ENCODE measurements at regions not wholly inside any gene's neighbourhood (a gene's known extent, or its start where the extent isn't known, plus 50 kb on each side); places are given as distances from the start of the nearest gene placed in this dataset.

GRCh38 chr2:118301248-118301647, 213.0 kb downstream of the INSIG2 start:
- DNase-seq = no peak
- Histone ChIP-seq H3K27me3 (no peaks in the 10 kb centered on the region), H3K4me1 (no peaks in the 10 kb centered on the region), H3K4me3 (no peak overlapping the region), H3K27ac (no peak overlapping the region), H3K36me3 (no peaks in the 10 kb centered on the region), H3K9me3 (replicated peaks) (no peaks in the 10 kb centered on the region)

GRCh38 chr2:118300832-118301231, 212.6 kb downstream of the INSIG2 start:
- H3K9me3 ChIP-seq (replicated peaks) = no peaks in the 10 kb centered on the region
- H3K4me1 ChIP-seq = no peaks in the 10 kb centered on the region

GRCh38 chr2:118296663-118297062, 208.4 kb downstream of the INSIG2 start:
- DNase-seq = no peak
- Histone ChIP-seq H3K27me3 (no peaks in the 10 kb centered on the region), H3K36me3 (no peaks in the 10 kb centered on the region), H3K4me1 (no peaks in the 10 kb centered on the region), H3K27ac (no peak overlapping the region), H3K4me3 (no peak overlapping the region), H3K9me3 (replicated peaks) (no peaks in the 10 kb centered on the region)

More at GRCh38 chr2:118300832-118301231, 212.6 kb downstream of the INSIG2 start:
- DNase-seq = no peak
- Histone ChIP-seq H3K36me3 (no peaks in the 10 kb centered on the region), H3K27ac (no peak overlapping the region), H3K4me3 (no peak overlapping the region), H3K27me3 (no peaks in the 10 kb centered on the region)

- H3K27me3 ChIP-seq = no peaks in the 10 kb centered on the region
- no peak overlapping the region for H3K27ac ChIP-seq
- DNase-seq = no peak
- H3K36me3 ChIP-seq = no peaks in the 10 kb centered on the region
- no peak overlapping the region for H3K4me3 ChIP-seq
- no peaks in the 10 kb centered on the region for H3K9me3 ChIP-seq (replicated peaks)
- H3K4me1 ChIP-seq = no peaks in the 10 kb centered on the region
These were observed 207.5 kb downstream of the INSIG2 start for GRCh38 chr2:118295592-118296390.

- H3K9me3 ChIP-seq (replicated peaks) = no peaks in the 10 kb centered on the region
- no peaks in the 10 kb centered on the region for H3K36me3 ChIP-seq
- H3K27me3 ChIP-seq = no peaks in the 10 kb centered on the region
- no peaks in the 10 kb centered on the region for H3K4me1 ChIP-seq
- no peak overlapping the region for H3K4me3 ChIP-seq
- no peak overlapping the region for H3K27ac ChIP-seq
- DNase-seq = no peak
These were observed 205.8 kb downstream of the INSIG2 start for GRCh38 chr2:118294063-118294462.

GRCh38 chr2:118292991-118293390, 204.7 kb downstream of the INSIG2 start:
- no peak overlapping the region for H3K4me3 ChIP-seq
- no peaks in the 10 kb centered on the region for H3K4me1 ChIP-seq
- H3K27me3 ChIP-seq = no peaks in the 10 kb centered on the region
- no peak overlapping the region for H3K27ac ChIP-seq
- H3K36me3 ChIP-seq = no peaks in the 10 kb centered on the region
- H3K9me3 ChIP-seq (replicated peaks) = no peaks in the 10 kb centered on the region
- DNase-seq = no peak

- Histone ChIP-seq H3K27ac (no peak overlapping the region), H3K9me3 (replicated peaks) (no peaks in the 10 kb centered on the region), H3K36me3 (no peaks in the 10 kb centered on the region), H3K27me3 (no peaks in the 10 kb centered on the region), H3K4me1 (no peaks in the 10 kb centered on the region), H3K4me3 (no peak overlapping the region)
- DNase-seq = no peak
These were observed 203.1 kb downstream of the INSIG2 start for GRCh38 chr2:118291251-118291880.

GRCh38 chr2:118290411-118291250, 202.4 kb downstream of the INSIG2 start:
- DNase-seq = no peak
- Histone ChIP-seq H3K27ac (no peak overlapping the region), H3K4me1 (no peaks in the 10 kb centered on the region), H3K27me3 (no peaks in the 10 kb centered on the region), H3K36me3 (no peaks in the 10 kb centered on the region), H3K9me3 (replicated peaks) (no peaks in the 10 kb centered on the region), H3K4me3 (no peak overlapping the region)

GRCh38 chr2:118279005-118279404, 190.7 kb downstream of the INSIG2 start:
- no peak for DNase-seq
- Histone ChIP-seq H3K4me1 (0 out of 2 replicates have a peak, but pooled peaks cover 3% of the 10 kb centered on the region), H3K9me3 (replicated peaks) (no peaks in the 10 kb centered on the region), H3K4me3 (no peak overlapping the region), H3K27me3 (no peaks in the 10 kb centered on the region; the same call in 1 of the 2 replicates), H3K36me3 (no peaks in the 10 kb centered on the region), H3K27ac (no peak overlapping the region)

- Histone ChIP-seq H3K27ac (no peak overlapping the region), H3K4me3 (no peak overlapping the region), H3K27me3 (no peaks in the 10 kb centered on the region; the same call in 1 of the 2 replicates), H3K4me1 (0 out of 2 replicates have a peak, but pooled peaks cover 3% of the 10 kb centered on the region), H3K36me3 (no peaks in the 10 kb centered on the region), H3K9me3 (replicated peaks) (no peaks in the 10 kb centered on the region)
- no peak for DNase-seq
These were observed 189.8 kb downstream of the INSIG2 start for GRCh38 chr2:118278046-118278445.

- no peak overlapping the region for H3K4me3 ChIP-seq
- no peak overlapping the region for H3K27ac ChIP-seq
- H3K27me3 ChIP-seq = no peaks in the 10 kb centered on the region
- DNase-seq = peak in 1 of 2 experiments; percentile 11
- no peaks in the 10 kb centered on the region for H3K36me3 ChIP-seq
- no peaks in the 10 kb centered on the region for H3K9me3 ChIP-seq (replicated peaks)
- 0 out of 2 replicates have a peak, but pooled peaks cover 3% of the 10 kb centered on the region for H3K4me1 ChIP-seq
These were observed 186.7 kb downstream of the INSIG2 start for GRCh38 chr2:118274841-118275510.

GRCh38 chr2:118272391-118272790, 184.1 kb downstream of the INSIG2 start:
- Histone ChIP-seq H3K4me3 (no peak overlapping the region), H3K4me1 (0 out of 2 replicates have a peak, but pooled peaks cover 3% of the 10 kb centered on the region), H3K27me3 (no peaks in the 10 kb centered on the region), H3K36me3 (no peaks in the 10 kb centered on the region), H3K27ac (no peak overlapping the region), H3K9me3 (replicated peaks) (no peaks in the 10 kb centered on the region)
- DNase-seq = no peak

GRCh38 chr2:118269408-118270051, 181.3 kb downstream of the INSIG2 start:
- no peaks in the 10 kb centered on the region for H3K27me3 ChIP-seq
- H3K4me3 ChIP-seq = no peak overlapping the region
- peaks cover 13% of the 10 kb centered on the region for H3K4me1 ChIP-seq
- peak in 1 of 2 experiments; percentile 10 for DNase-seq
- no peak overlapping the region for H3K27ac ChIP-seq
- no peaks in the 10 kb centered on the region for H3K9me3 ChIP-seq (replicated peaks)
- no peaks in the 10 kb centered on the region for H3K36me3 ChIP-seq

GRCh38 chr2:118268268-118268667, 180.0 kb downstream of the INSIG2 start:
- Histone ChIP-seq H3K9me3 (replicated peaks) (no peaks in the 10 kb centered on the region), H3K27ac (no peak overlapping the region), H3K27me3 (no peaks in the 10 kb centered on the region), H3K4me3 (no peak overlapping the region), H3K36me3 (no peaks in the 10 kb centered on the region), H3K4me1 (peaks cover 25% of the 10 kb centered on the region)
- DNase-seq = no peak

Data from SJCRH30 (cell line).